ENCODE measurements at regions not wholly inside any gene's neighbourhood (a gene's known extent, or its start where the extent isn't known, plus 50 kb on each side); places are given as distances from the start of the nearest gene placed in this dataset.

- DNase-seq: no peak
Observed at GRCh38 chr9:69955536-69956355, 87.9 kb upstream of the MAMDC2 start.

GRCh38 chr9:69961843-69962242, 81.8 kb upstream of the MAMDC2 start:
- no peak for DNase-seq

- no peak for DNase-seq
Observed at GRCh38 chr9:69963803-69964202, 79.8 kb upstream of the MAMDC2 start.

- DNase-seq: no peak
Observed at GRCh38 chr9:69964446-69964845, 79.2 kb upstream of the MAMDC2 start.

GRCh38 chr9:69965416-69966145, 78.1 kb upstream of the MAMDC2 start:
- no peak for DNase-seq

GRCh38 chr9:69967344-69967743, 76.3 kb upstream of the MAMDC2 start:
- DNase-seq: no peak

- no peak for DNase-seq
Observed at GRCh38 chr9:69970001-69970533, 73.6 kb upstream of the MAMDC2 start.

- DNase-seq: peak; percentile 7
Observed at GRCh38 chr9:69971643-69972449, 71.8 kb upstream of the MAMDC2 start.

GRCh38 chr9:69975681-69976080, 68.0 kb upstream of the MAMDC2 start:
- DNase-seq: no peak

- DNase-seq: no peak
Observed at GRCh38 chr9:69976152-69976551, 67.5 kb upstream of the MAMDC2 start.

- DNase-seq: no peak
Observed at GRCh38 chr9:69980041-69980440, 63.6 kb upstream of the MAMDC2 start.

GRCh38 chr9:69980591-69980990, 63.1 kb upstream of the MAMDC2 start:
- DNase-seq: no peak

- no peak for DNase-seq
Observed at GRCh38 chr9:69981686-69982445, 61.8 kb upstream of the MAMDC2 start.

- DNase-seq: no peak
Observed at GRCh38 chr9:69984831-69985230, 58.8 kb upstream of the MAMDC2 start.

- no peak for DNase-seq
Observed at GRCh38 chr9:69985971-69986370, 57.7 kb upstream of the MAMDC2 start.

- DNase-seq: no peak
Observed at GRCh38 chr9:69986970-69987369, 56.7 kb upstream of the MAMDC2 start.

- DNase-seq: no peak
Observed at GRCh38 chr9:69987457-69987856, 56.2 kb upstream of the MAMDC2 start.

- DNase-seq: no peak
Observed at GRCh38 chr9:69993110-69993509, 50.5 kb upstream of the MAMDC2 start.

Data from stimulated activated naive CD4-positive, alpha-beta T cell treated with Interleukin-2 at 50 U/mL for 16 hours (primary cell).